ENCODE measurements at regions not wholly inside any gene's neighbourhood (a gene's known extent, or its start where the extent isn't known, plus 50 kb on each side); places are given as distances from the start of the nearest gene placed in this dataset.
"Not testable (repeated sequence)": the region's sequence is repeated elsewhere in the genome, so short reads cannot be mapped to it uniquely, and the experiment has no call there.

- Histone ChIP-seq H3K4me3 (no peak overlapping the region), H3K9me3 (replicated peaks in 1 of 3) (no peaks in the 10 kb centered on the region), H3K4me1 (replicated peaks in 1 of 2) (no peaks in the 10 kb centered on the region), H3K27me3 (no peaks in the 10 kb centered on the region), H3K36me3 (replicated peaks in 1 of 2) (no peaks in the 10 kb centered on the region), H3K27ac (no peak overlapping the region)
- WGBS, 4 donors, result 73 to 79% (median 74%) methylated on average over 8 of the region's 8 CpGs
- DNase-seq, result no peak
- TF ChIP-seq, protein P1, sequence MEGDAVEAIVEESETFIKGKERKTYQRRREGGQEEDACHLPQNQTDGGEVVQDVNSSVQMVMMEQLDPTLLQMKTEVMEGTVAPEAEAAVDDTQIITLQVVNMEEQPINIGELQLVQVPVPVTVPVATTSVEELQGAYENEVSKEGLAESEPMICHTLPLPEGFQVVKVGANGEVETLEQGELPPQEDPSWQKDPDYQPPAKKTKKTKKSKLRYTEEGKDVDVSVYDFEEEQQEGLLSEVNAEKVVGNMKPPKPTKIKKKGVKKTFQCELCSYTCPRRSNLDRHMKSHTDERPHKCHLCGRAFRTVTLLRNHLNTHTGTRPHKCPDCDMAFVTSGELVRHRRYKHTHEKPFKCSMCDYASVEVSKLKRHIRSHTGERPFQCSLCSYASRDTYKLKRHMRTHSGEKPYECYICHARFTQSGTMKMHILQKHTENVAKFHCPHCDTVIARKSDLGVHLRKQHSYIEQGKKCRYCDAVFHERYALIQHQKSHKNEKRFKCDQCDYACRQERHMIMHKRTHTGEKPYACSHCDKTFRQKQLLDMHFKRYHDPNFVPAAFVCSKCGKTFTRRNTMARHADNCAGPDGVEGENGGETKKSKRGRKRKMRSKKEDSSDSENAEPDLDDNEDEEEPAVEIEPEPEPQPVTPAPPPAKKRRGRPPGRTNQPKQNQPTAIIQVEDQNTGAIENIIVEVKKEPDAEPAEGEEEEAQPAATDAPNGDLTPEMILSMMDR (IDR thresholded peaks at IDR 0.05), result no peak
- no peak for TF ChIP-seq POLR2A (IDR thresholded peaks at IDR 0.05)
- intact Hi-C loops (cut with DNase I), result no loop called here
Observed at GRCh38 chr2:45103351-45104345, 94.4 kb upstream of the SIX2 start.

GRCh38 chr2:45102579-45103117 is 93.4 kb upstream of the SIX2 start:
- TF ChIP-seq POLR2A (IDR thresholded peaks at IDR 0.05), result no peak
- TF ChIP-seq, protein P1 (IDR thresholded peaks at IDR 0.05), result no peak
- Histone ChIP-seq H3K9me3 (replicated peaks in 1 of 3) (no peaks in the 10 kb centered on the region), H3K4me3 (no peak overlapping the region), H3K36me3 (replicated peaks in 1 of 2) (no peaks in the 10 kb centered on the region), H3K4me1 (replicated peaks in 1 of 2) (no peaks in the 10 kb centered on the region), H3K27me3 (no peaks in the 10 kb centered on the region), H3K27ac (no peak overlapping the region)
- no peak for DNase-seq
- 89 to 95% (median 93%) methylated on average over 3 of the region's 3 CpGs for WGBS, 4 donors
- intact Hi-C loops (cut with DNase I), result no loop called here

- DNase-seq, result no peak
- Histone ChIP-seq H3K27me3 (no peaks in the 10 kb centered on the region), H3K27ac (no peak overlapping the region), H3K36me3 (replicated peaks in 1 of 2) (no peaks in the 10 kb centered on the region), H3K9me3 (replicated peaks in 1 of 3) (no peaks in the 10 kb centered on the region), H3K4me1 (replicated peaks in 1 of 2) (no peaks in the 10 kb centered on the region), H3K4me3 (no peak overlapping the region)
- intact Hi-C loops (cut with DNase I), result no loop called here
- WGBS, 4 donors, result 66 to 73% (median 72%) methylated on average over 1 of the region's 1 CpG
- no peak for TF ChIP-seq POLR2A (IDR thresholded peaks at IDR 0.05)
- TF ChIP-seq, protein P1 (IDR thresholded peaks at IDR 0.05), result no peak
Observed at GRCh38 chr2:45102141-45102540, 92.9 kb upstream of the SIX2 start.

GRCh38 chr2:45096996-45097395 is 87.7 kb upstream of the SIX2 start:
- 85 to 91% (median 89%) methylated on average over 6 of the region's 6 CpGs for WGBS, 4 donors

GRCh38 chr2:45096038-45096437 is 86.8 kb upstream of the SIX2 start:
- H3K4me3 ChIP-seq; H3K9me3 ChIP-seq (replicated peaks in 1 of 3); H3K36me3 ChIP-seq (replicated peaks in 1 of 2); DNase-seq; H3K27ac ChIP-seq; intact Hi-C loops (cut with DNase I); H3K4me1 ChIP-seq (replicated peaks in 1 of 2): not testable (repeated sequence)
- 82 to 88% (median 85%) methylated on average over 10 of the region's 10 CpGs for WGBS, 4 donors
- peaks cover 14% of the 10 kb centered on the region for H3K27me3 ChIP-seq

More at GRCh38 chr2:45096996-45097395, 87.7 kb upstream of the SIX2 start:
- H3K4me1 ChIP-seq (replicated peaks in 1 of 2), result no peaks in the 10 kb centered on the region
- H3K4me3 ChIP-seq, result no peak overlapping the region
- H3K27ac ChIP-seq, result no peak overlapping the region
- DNase-seq, result no peak
- H3K27me3 ChIP-seq, result peaks cover 14% of the 10 kb centered on the region
- H3K36me3 ChIP-seq (replicated peaks in 1 of 2), result no peaks in the 10 kb centered on the region
- no peak for TF ChIP-seq POLR2A (IDR thresholded peaks at IDR 0.05)
- TF ChIP-seq, protein P1 (IDR thresholded peaks at IDR 0.05), result no peak
- intact Hi-C loops (cut with DNase I), result no loop called here
- no peaks in the 10 kb centered on the region for H3K9me3 ChIP-seq (replicated peaks in 1 of 3)
